GM18951 (cell line): ENCODE measurements at regions not wholly inside any gene's neighbourhood (a gene's known extent, or its start where the extent isn't known, plus 50 kb on each side); places are given as distances from the start of the nearest gene placed in this dataset.

Experiments used
- POLR2A ChIP-seq: IDR thresholded peaks from 4 replicates; pipeline ENCODE4 v1.6.1; 2011; ENCODE audit warnings: mild to moderate bottlenecking; ENCODE audit not compliant: insufficient read length, insufficient read depth; ENCODE audit errors: extremely low read depth
- in situ Hi-C: fragments of 300-500 bp; cut with MboI; formaldehyde crosslinking; loops from one replicate; pipeline ENCODE4 v1.12.0; 2022; ENCODE audit warnings: low sequenced_read_pairs, mixed read lengths, inconsistent platforms; ENCODE audit not compliant: unreplicated experiment

DNA sequence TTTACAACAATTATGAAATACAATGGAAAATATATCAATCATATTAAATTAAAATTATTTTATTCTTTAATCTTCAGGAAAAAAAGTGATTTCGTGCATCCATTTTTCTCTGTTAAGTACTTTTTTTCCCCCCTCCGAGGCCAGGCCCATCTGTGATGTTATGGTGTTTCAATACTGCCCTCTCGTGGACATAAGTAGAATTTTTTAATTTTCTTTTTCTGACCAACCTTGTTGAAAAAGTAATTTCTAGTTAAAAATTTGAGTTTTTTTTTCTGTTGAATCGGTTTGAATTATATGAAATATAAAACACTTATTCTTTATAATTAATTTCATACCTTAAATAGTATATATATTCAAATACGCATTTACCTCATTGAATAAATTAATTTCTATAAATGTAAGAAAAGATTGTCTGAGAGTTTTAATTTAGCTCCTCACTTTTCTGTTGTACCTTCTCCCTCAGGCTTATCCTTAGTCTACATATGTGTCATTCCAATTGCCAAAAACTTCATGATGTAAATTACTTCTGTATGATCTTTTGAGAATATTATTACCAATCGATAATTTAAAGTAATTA lies 175.8 kb upstream of the TECRL start:
- in situ Hi-C loops = no loop called here

DNA sequence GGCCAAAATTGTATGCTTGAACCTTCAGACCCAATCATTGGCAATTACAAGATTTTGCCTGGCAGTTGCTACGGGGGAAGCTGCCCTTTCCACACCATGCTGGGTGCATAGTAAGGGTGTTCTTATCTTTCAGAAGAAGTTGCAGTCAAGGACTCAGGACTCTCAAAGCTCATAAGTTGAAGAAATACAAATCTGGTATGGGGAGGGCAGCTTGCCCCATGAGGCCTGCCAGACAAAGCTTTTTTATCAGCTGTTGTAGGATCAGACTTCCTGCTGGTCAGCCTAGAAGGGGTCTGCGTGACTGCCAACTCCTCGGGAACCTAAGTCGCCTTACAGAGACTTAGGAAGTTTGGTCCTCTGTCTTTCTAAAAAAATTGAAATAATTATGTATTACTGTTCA lies 174.9 kb upstream of the TECRL start:
- in situ Hi-C loops = no loop called here
- no peak for TF ChIP-seq POLR2A

More for the DNA sequence above, 175.8 kb upstream of the TECRL start:
- no peak for TF ChIP-seq POLR2A

DNA sequence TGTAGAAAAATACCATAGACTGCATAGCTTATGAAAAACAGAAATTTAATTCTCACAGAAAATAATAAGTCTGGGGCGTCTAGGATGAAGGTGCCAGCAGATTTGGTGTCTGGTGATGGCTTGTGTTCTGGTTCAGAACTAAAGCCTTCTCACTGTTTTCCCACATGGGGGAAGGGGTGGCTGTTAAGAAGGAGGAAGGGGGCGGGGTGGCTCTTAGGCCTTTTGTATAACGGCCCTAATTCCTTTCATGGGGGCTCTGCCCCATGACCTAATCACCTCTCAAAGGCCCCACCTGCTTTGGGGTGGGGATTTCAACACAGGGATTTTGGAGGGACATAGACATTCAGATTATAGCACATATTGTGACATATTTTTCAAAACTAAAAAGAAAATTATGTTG lies 173.2 kb upstream of the TECRL start:
- no peak for TF ChIP-seq POLR2A
- in situ Hi-C loops = no loop called here

DNA sequence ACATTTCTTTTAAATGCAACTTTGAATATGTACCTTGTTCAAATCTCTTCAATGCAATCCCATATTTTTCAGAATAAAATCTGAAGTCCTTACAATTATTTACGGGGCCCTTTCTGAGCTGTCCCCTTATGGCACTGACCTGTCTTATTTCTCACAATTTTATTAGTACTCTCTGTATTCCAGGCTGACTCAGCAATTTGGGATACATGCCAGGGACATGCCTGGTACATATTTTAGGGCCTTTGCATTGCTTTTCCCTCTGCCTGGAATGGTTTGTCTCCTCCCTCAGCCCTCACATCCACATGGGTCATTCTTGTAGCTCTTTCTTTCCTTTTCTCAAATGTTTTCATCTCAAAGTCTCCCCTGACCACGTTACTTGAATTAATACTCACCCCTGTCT lies 172.2 kb upstream of the TECRL start:
- in situ Hi-C loops = no loop called here
- TF ChIP-seq POLR2A = no peak

DNA sequence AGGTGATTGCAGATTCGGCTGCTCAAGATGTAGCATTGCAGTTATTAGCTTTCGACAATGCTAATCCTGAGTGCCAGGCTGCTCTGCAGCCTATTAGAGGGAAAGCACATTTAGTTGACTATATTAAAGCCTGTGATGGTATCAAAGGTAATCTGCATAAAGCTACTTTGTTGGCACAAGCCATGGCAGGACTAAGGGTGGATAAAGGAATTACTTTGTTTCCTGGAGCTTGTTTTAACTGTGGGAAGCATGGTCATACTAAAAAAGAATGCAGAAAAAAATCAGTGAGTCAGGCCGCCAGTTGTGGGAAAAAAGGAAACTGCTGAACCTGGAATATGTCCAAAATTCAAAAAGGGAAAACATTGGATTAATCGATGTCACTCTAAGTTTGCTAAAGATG lies 154.9 kb upstream of the TECRL start:
- in situ Hi-C loops = no loop called here
- no peak for TF ChIP-seq POLR2A

DNA sequence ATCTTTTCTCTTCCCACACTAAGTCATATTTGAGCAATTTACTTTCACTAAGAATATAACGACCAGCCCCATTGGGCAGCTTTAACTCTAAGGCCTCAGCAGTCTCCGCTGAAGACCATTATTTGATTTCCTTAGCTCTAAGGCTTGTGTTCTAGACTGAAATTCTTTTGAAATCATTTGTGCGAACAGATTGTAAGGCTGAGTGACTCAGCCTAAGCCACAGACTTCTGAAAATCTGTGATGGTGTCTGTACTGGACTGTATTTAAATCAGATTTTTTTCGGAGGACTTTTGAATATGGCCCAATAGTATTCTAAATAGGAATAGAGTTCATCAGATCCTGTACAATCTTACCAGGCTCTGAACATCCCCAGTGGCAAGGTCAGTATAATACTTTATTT lies 150.3 kb upstream of the TECRL start:
- TF ChIP-seq POLR2A = no peak
- in situ Hi-C loops = no loop called here

DNA sequence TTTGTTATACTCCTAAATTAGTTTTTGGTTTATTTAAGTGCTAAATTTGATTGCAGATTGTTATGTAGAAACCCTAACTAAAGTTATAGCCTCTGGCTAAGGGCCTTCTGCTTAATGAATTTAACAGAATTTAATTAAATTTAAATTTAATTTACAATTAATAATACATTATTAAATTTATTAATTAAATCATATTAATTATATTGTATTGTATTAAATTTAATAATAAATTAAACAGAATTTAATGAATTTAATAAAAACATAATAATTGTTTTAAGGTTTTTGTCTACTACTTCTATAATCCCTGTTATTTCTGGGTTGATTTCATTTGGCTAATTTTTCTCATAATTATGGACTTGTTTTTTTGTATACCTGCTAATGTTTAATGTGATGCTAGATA lies 141.9 kb upstream of the TECRL start:
- no peak for TF ChIP-seq POLR2A
- in situ Hi-C loops = no loop called here

DNA sequence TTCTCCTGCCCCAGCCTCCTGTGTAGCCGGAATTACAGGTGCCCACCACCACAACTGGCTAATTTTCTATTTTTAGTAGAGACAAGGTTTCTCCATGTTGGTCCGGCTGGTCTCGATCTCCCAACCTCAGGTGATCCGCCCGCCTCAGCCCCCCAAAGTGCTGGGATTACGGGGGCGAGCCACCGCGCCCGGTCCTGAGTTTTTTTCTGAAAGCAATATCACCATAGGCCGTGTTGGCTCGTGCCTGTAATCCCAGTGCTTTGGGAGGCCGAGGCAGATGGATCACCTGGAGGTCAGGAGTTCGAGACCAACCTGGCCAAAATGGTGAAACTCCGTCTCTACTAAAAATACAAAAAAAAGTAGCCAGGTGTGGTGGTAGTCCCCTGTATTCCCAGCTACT lies 136.3 kb upstream of the TECRL start:
- in situ Hi-C loops = no loop called here
- no peak for TF ChIP-seq POLR2A

DNA sequence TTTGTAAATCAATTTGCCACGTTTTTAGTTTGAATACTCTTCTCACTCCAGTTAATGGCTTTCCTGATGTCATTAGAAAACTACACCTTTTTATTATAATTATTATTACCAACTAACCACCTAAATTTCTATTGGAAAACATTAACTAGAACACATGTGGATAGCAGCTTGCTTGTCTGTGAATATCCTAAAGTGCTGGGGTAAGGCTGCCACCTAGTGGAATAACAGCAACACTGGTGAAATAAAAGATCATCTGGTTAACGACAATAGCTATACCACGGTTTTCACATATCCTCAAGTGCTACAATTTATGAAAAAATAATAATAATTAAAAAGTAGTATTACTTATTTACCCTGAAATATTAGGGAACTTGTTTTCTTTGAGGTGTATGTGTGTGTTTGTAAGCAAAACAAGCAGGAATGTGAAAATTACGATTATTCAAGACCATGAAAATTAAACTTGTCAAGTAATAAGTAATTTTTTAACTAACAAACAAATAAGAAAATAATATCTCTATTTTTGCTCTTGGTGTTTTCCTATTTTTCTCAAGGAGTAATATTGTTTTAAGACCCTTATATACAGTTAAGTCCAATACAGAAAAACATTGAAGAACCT lies 130.1 kb upstream of the TECRL start:
- in situ Hi-C loops = loop anchor here (10.0 kb wide), 1 partner anchor 385 kb away; no protein-coding TSS in a partner anchor
- TF ChIP-seq POLR2A = no peak

DNA sequence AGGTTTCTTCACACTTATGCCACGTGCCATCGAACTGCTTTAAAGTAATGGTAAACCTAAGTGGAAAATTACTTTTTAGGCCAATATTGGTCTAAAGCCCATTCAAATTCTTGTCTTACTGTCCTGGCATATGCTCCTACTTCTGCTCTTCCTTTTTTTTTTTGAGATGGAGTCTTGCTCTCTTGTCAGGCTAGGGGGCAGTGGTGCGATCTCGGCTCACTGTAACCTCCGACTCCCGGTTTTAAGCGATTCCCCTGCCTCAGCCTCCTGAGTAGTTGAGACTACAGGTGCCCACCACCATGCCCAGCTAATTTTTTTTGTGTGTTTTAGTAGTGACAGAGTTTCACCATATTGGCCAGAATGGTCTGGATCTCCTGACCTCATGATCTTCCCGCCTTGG lies 129.0 kb upstream of the TECRL start:
- in situ Hi-C loops = loop anchor here (10.0 kb wide), 1 partner anchor 383 kb away; no protein-coding TSS in a partner anchor
- TF ChIP-seq POLR2A = no peak

DNA sequence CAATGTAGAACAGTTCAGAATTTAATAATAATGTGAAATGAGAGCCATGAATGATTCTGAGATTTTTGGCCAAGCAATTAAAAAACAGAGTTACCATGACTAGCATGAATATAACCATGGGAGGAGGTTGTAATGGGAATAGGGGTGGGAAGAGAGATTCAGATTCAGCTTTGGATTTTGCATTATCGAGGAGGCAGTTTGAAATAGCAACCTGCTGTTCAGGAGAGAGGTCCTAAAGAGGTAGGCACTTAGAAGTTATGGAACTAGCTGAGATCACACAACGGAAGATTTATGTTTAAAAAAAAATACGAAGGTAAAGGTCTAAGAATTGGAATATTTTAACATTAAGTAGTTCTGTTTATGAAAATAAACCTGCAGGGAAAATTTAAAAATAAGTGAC lies 124.4 kb upstream of the TECRL start:
- in situ Hi-C loops = loop anchor here (10.0 kb wide), 1 partner anchor 379 kb away; no protein-coding TSS in a partner anchor
- no peak for TF ChIP-seq POLR2A

DNA sequence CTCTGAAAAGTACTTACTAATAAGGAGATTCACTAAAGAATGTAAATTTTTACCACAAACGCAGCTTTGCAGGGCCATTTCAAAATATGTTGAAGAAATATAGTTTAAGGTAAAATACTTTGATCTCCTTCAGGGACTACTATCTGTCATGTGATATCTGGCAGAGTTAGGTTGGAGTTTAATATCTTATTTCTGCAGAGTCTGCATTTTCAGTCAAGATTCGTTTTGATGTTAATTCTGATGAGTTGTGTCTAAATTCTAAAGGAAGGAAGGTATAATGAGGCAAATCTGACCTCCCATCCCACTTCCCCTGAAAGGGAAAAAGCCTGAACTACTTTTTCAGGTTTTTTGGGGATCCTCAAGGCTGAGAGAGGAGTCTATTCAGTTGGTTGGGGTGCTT lies 123.9 kb upstream of the TECRL start:
- TF ChIP-seq POLR2A = no peak
- in situ Hi-C loops = loop anchor here (10.0 kb wide), 1 partner anchor 378 kb away; no protein-coding TSS in a partner anchor

DNA sequence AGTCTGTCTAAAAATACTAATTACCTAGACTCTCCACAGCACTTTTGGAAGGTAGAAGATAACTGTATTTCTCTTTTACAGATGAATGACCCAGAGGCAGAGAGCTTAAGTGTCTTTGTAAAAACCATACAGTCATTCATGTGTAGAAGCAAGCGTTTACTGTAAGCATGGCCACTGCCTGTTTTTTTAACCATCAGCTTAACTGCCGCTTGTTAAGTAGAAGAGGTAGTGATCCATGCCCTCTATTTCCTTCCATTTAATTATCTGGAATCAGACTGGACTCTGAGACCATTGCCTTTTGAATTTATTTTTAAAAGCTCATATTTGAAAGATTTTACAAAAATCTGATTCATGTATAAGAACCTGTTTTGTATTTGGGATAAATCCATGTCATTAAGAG lies 111.2 kb upstream of the TECRL start:
- TF ChIP-seq POLR2A = no peak
- in situ Hi-C loops = no loop called here

DNA sequence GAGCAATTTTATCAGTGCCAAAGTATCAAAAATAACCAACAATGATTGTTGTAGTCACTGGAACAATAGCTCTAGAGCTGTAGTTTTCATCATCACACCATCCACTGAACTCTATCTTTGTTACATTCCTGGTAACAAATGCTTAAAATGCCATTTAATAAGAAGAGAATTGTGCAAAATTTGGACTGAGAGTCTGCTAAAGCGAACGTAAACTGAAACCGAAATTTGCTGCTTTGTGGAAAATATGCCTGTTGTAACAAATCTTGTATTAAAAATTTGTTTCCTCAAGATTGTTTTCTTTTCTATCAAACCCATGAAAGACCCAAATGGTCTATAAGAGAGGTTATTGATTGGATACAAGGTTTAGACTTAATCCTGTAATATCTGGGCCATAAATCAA lies 109.3 kb upstream of the TECRL start:
- in situ Hi-C loops = no loop called here
- no peak for TF ChIP-seq POLR2A

DNA sequence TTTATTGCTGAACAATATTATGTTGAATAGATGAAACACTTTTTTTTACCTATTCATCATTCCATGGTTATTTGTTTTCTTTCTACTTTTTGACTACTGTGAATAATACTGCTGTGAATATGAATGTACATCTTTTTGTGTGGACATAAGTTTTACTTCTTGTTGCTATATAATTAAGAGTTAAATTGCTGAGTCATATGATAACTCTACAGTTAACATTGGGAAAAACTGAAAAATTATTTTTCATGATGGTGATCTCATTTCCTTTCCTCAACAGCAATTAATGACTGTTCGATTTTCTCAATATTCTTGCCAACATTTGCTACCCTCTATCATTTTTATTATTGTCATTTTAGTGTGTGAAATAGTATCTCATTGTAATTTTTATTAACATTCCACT lies 106.9 kb upstream of the TECRL start:
- in situ Hi-C loops = no loop called here
- no peak for TF ChIP-seq POLR2A

DNA sequence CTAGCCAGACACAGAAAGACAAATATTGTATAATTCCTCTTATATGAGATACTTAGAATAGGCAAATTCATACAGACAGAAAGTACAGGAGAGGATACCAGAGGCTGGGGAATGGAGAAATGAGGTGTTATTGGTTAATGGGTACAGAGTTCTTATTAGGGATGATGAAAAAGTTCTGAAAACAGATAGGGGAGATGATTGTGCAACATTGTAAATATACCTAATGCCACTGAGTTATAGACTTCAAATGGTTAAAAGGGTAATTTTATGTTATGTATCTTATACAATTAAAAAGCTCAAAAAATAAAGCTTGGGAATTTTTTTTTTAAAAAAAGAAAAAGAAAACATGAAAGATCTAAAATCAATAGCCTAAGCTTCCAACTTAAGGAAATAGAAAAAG lies 98.8 kb upstream of the TECRL start:
- TF ChIP-seq POLR2A = no peak
- in situ Hi-C loops = no loop called here
